ENCODE measurements at regions not wholly inside any gene's neighbourhood (a gene's known extent, or its start where the extent isn't known, plus 50 kb on each side); places are given as distances from the start of the nearest gene placed in this dataset.
"Not testable (repeated sequence)": the region's sequence is repeated elsewhere in the genome, so short reads cannot be mapped to it uniquely, and the experiment has no call there.

- DNase-seq (no peak), ATAC-seq (no peak)
- ChIA-PET POLR2A (no interaction called here), CTCF (no interaction called here)
- no peaks in the 10 kb centered on the region for H3K36me3 Mint-ChIP-seq (ENCODE audit: low read depth)
- H3K4me1 Mint-ChIP-seq = no peaks in the 10 kb centered on the region
- no peak overlapping the region for H3K4me3 Mint-ChIP-seq
- H3K9me3 Mint-ChIP-seq (ENCODE audit: low read depth) = no peaks in the 10 kb centered on the region
- no peaks in the 10 kb centered on the region for H3K27me3 Mint-ChIP-seq
- intact Hi-C loops (cut with DNase I, micrococcal nuclease) = no loop called here
- H3K27ac Mint-ChIP-seq = no peak overlapping the region
These were observed 125.1 kb upstream of the ZBED5 start for GRCh38 chr11:10982704-10983510.

- no peak overlapping the region for H3K27ac Mint-ChIP-seq
- no peaks in the 10 kb centered on the region for H3K4me1 Mint-ChIP-seq
- CTCF ChIA-PET = interaction anchor here (0.8 to 1.6 kb wide), 4 partner anchors 42 to 57 kb away, joined by 3 to 6 read pairs (median 4); no protein-coding TSS in a partner anchor
- intact Hi-C loops (cut with DNase I, micrococcal nuclease) = no loop called here
- H3K27me3 Mint-ChIP-seq = no peaks in the 10 kb centered on the region
- DNase-seq = no peak
- no peak for ATAC-seq
- POLR2A ChIA-PET = interaction anchor here (0.6 kb wide), 1 partner anchor 54 kb away, joined by 3 read pairs; no protein-coding TSS in a partner anchor
- H3K9me3 Mint-ChIP-seq (ENCODE audit: low read depth) = no peaks in the 10 kb centered on the region
- H3K4me3 Mint-ChIP-seq = no peak overlapping the region
- no peaks in the 10 kb centered on the region for H3K36me3 Mint-ChIP-seq (ENCODE audit: low read depth)
These were observed 121.7 kb upstream of the ZBED5 start for GRCh38 chr11:10979529-10979928.

- POLR2A ChIA-PET = no interaction called here
- Mint-ChIP-seq H3K9me3 (ENCODE audit: low read depth) (no peaks in the 10 kb centered on the region), H3K4me3 (no peak overlapping the region), H3K27ac (no peak overlapping the region), H3K4me1 (no peaks in the 10 kb centered on the region), H3K36me3 (ENCODE audit: low read depth) (no peaks in the 10 kb centered on the region), H3K27me3 (no peaks in the 10 kb centered on the region)
- DNase-seq (no peak), ATAC-seq (no peak)
- CTCF ChIA-PET = interaction anchor here (1.3 kb wide), 1 partner anchor 35 kb away, joined by 3 read pairs; no protein-coding TSS in a partner anchor
- intact Hi-C loops (cut with DNase I, micrococcal nuclease) = no loop called here
These were observed 120.3 kb upstream of the ZBED5 start for GRCh38 chr11:10978198-10978597.

- Mint-ChIP-seq H3K36me3 (ENCODE audit: low read depth) (no peaks in the 10 kb centered on the region), H3K27ac (no peak overlapping the region), H3K4me1 (no peaks in the 10 kb centered on the region), H3K9me3 (ENCODE audit: low read depth) (no peaks in the 10 kb centered on the region), H3K4me3 (no peak overlapping the region), H3K27me3 (no peaks in the 10 kb centered on the region)
- POLR2A ChIA-PET = no interaction called here
- no peak for DNase-seq
- no peak for ATAC-seq
- CTCF ChIA-PET = interaction anchor here (0.7 to 1.2 kb wide), 3 partner anchors 10 to 173 kb away, joined by 3 to 4 read pairs (median 3); no protein-coding TSS in a partner anchor
- intact Hi-C loops (cut with DNase I, micrococcal nuclease) = no loop called here
These were observed 117.5 kb upstream of the ZBED5 start for GRCh38 chr11:10975287-10975721.

- ChIA-PET CTCF (no interaction called here), POLR2A (no interaction called here)
- no peak for ATAC-seq
- H3K4me1 Mint-ChIP-seq = no peaks in the 10 kb centered on the region
- intact Hi-C loops (cut with DNase I, micrococcal nuclease) = no loop called here
- H3K27me3 Mint-ChIP-seq = peaks cover 2% of the 10 kb centered on the region
- no peak overlapping the region for H3K4me3 Mint-ChIP-seq
- DNase-seq = no peak
- no peak overlapping the region for H3K27ac Mint-ChIP-seq
- no peaks in the 10 kb centered on the region for H3K36me3 Mint-ChIP-seq (ENCODE audit: low read depth)
- H3K9me3 Mint-ChIP-seq (ENCODE audit: low read depth) = no peaks in the 10 kb centered on the region
These were observed 115.6 kb upstream of the ZBED5 start for GRCh38 chr11:10973416-10973815.

GRCh38 chr11:10970926-10971325 lies 113.1 kb upstream of the ZBED5 start:
- POLR2A ChIA-PET = no interaction called here
- ATAC-seq = no peak
- no peaks in the 10 kb centered on the region for H3K4me1 Mint-ChIP-seq
- H3K9me3 Mint-ChIP-seq (ENCODE audit: low read depth) = no peaks in the 10 kb centered on the region
- no peaks in the 10 kb centered on the region for H3K36me3 Mint-ChIP-seq (ENCODE audit: low read depth)
- CTCF ChIA-PET = interaction anchor here (1.0 kb wide), 1 partner anchor 297 kb away, joined by 3 read pairs; no protein-coding TSS in a partner anchor
- intact Hi-C loops (cut with DNase I, micrococcal nuclease) = no loop called here
- peaks cover 2% of the 10 kb centered on the region for H3K27me3 Mint-ChIP-seq
- no peak overlapping the region for H3K4me3 Mint-ChIP-seq
- no peak for DNase-seq
- H3K27ac Mint-ChIP-seq = no peak overlapping the region

- CTCF ChIA-PET = no interaction called here
- H3K9me3 Mint-ChIP-seq (ENCODE audit: low read depth) = peaks cover 4% of the 10 kb centered on the region
- peak; percentile 42 for ATAC-seq
- DNase-seq = no peak
- peaks cover 5% of the 10 kb centered on the region for H3K27me3 Mint-ChIP-seq
- no peak overlapping the region for H3K27ac Mint-ChIP-seq
- no peaks in the 10 kb centered on the region for H3K36me3 Mint-ChIP-seq (ENCODE audit: low read depth)
- POLR2A ChIA-PET = no interaction called here
- intact Hi-C loops (cut with DNase I, micrococcal nuclease) = no loop called here
- no peaks in the 10 kb centered on the region for H3K4me1 Mint-ChIP-seq
- H3K4me3 Mint-ChIP-seq = no peak overlapping the region
These were observed 111.5 kb upstream of the ZBED5 start for GRCh38 chr11:10969387-10969786.

- not testable (repeated sequence) for DNase-seq
These were observed 99.0 kb upstream of the ZBED5 start for GRCh38 chr11:10956884-10957283.

GRCh38 chr11:10955616-10956015 lies 97.8 kb upstream of the ZBED5 start:
- ATAC-seq (no peak), DNase-seq (no peak)
- ChIA-PET CTCF (interaction anchor here (0.6 to 0.9 kb wide), 2 partner anchors 26 to 630 kb away, joined by 3 read pairs; no protein-coding TSS in a partner anchor), POLR2A (no interaction called here)
- intact Hi-C loops (cut with DNase I, micrococcal nuclease) = no loop called here
- Mint-ChIP-seq H3K9me3 (ENCODE audit: low read depth) (peaks cover 3% of the 10 kb centered on the region), H3K27me3 (peaks cover 18% of the 10 kb centered on the region), H3K36me3 (ENCODE audit: low read depth) (no peaks in the 10 kb centered on the region), H3K4me1 (no peaks in the 10 kb centered on the region), H3K4me3 (no peak overlapping the region), H3K27ac (no peak overlapping the region)

More at GRCh38 chr11:10956884-10957283, 99.0 kb upstream of the ZBED5 start:
- H3K9me3 Mint-ChIP-seq (ENCODE audit: low read depth); H3K36me3 Mint-ChIP-seq (ENCODE audit: low read depth); H3K4me1 Mint-ChIP-seq; H3K27ac Mint-ChIP-seq; intact Hi-C loops (cut with DNase I, micrococcal nuclease); CTCF ChIA-PET; H3K4me3 Mint-ChIP-seq; ATAC-seq: not testable (repeated sequence)
- H3K27me3 Mint-ChIP-seq = peaks cover 15% of the 10 kb centered on the region
- POLR2A ChIA-PET = interaction anchor here (0.6 kb wide), 1 partner anchor 17 kb away, joined by 3 read pairs; no protein-coding TSS in a partner anchor

- H3K36me3 Mint-ChIP-seq (ENCODE audit: low read depth) = no peaks in the 10 kb centered on the region
These were observed 96.3 kb upstream of the ZBED5 start for GRCh38 chr11:10954184-10954583.

GRCh38 chr11:10952872-10953271 lies 95.0 kb upstream of the ZBED5 start:
- no peak for DNase-seq
- intact Hi-C loops (cut with DNase I, micrococcal nuclease) = no loop called here
- no peaks in the 10 kb centered on the region for H3K36me3 Mint-ChIP-seq (ENCODE audit: low read depth)
- no peak overlapping the region for H3K27ac Mint-ChIP-seq
- no peak for ATAC-seq
- H3K9me3 Mint-ChIP-seq (ENCODE audit: low read depth) = no peaks in the 10 kb centered on the region
- CTCF ChIA-PET = interaction anchor here (0.7 to 1.6 kb wide), 7 partner anchors 9 to 138 kb away, joined by 3 to 5 read pairs (median 3); no protein-coding TSS in a partner anchor
- POLR2A ChIA-PET = no interaction called here
- H3K27me3 Mint-ChIP-seq = peaks cover 16% of the 10 kb centered on the region
- no peaks in the 10 kb centered on the region for H3K4me1 Mint-ChIP-seq
- H3K4me3 Mint-ChIP-seq = no peak overlapping the region

More at GRCh38 chr11:10954184-10954583, 96.3 kb upstream of the ZBED5 start:
- ATAC-seq (no peak), DNase-seq (no peak)
- ChIA-PET POLR2A (no interaction called here), CTCF (interaction anchor here (0.8 kb wide), 1 partner anchor 161 kb away, joined by 3 read pairs; no protein-coding TSS in a partner anchor)
- peaks cover 17% of the 10 kb centered on the region for H3K27me3 Mint-ChIP-seq
- H3K9me3 Mint-ChIP-seq (ENCODE audit: low read depth) = peaks cover 3% of the 10 kb centered on the region
- intact Hi-C loops (cut with DNase I, micrococcal nuclease) = no loop called here
- no peak overlapping the region for H3K4me3 Mint-ChIP-seq
- H3K4me1 Mint-ChIP-seq = no peaks in the 10 kb centered on the region
- no peak overlapping the region for H3K27ac Mint-ChIP-seq

GRCh38 chr11:10947935-10948334 lies 90.1 kb upstream of the ZBED5 start:
- CTCF ChIA-PET = interaction anchor here (1.1 to 2.6 kb wide), 2 partner anchors 14 to 80 kb away, joined by 3 to 9 read pairs; no protein-coding TSS in a partner anchor
- H3K36me3 Mint-ChIP-seq (ENCODE audit: low read depth); DNase-seq; H3K27ac Mint-ChIP-seq; H3K9me3 Mint-ChIP-seq (ENCODE audit: low read depth); intact Hi-C loops (cut with DNase I, micrococcal nuclease); H3K4me3 Mint-ChIP-seq; POLR2A ChIA-PET; H3K4me1 Mint-ChIP-seq; ATAC-seq: not testable (repeated sequence)
- peaks cover 13% of the 10 kb centered on the region for H3K27me3 Mint-ChIP-seq
